ENCODE measurements at regions not wholly inside any gene's neighbourhood (a gene's known extent, or its start where the extent isn't known, plus 50 kb on each side); places are given as distances from the start of the nearest gene placed in this dataset.

DNA sequence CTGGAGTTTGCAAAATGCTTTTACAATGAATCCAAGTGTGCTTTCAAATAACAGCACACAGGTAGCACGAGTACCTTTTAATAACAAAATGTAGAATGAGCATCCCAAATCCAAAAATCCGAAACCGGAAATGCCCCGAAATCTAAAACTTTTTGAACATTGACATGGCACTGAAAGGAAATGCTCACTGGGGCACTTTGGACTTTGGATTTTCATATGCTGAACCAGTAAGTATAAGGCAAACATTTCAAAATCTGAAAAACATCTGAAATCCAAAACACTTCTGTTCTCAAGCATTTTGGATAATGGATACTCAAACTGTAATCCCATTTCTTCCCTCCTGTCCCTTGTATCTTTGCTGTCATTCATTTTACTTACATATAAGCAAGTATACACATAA, 50.1 kb downstream of the GCNT4 start:
- no peak for ATAC-seq
- Mint-ChIP-seq H3K4me1 (peaks cover 13% of the 10 kb centered on the region), H3K9me3 (peaks cover 28% of the 10 kb centered on the region), H3K4me3 (no peak overlapping the region), H3K27ac (no peak overlapping the region), H3K36me3 (peaks cover 21% of the 10 kb centered on the region), H3K27me3 (ENCODE audit: low read depth) (no peaks in the 10 kb centered on the region)
- no peak for DNase-seq (ENCODE audit: low spot score)
- POLR2A ChIA-PET, result no interaction called here
- CTCF ChIA-PET, result no interaction called here
- TF ChIP-seq, protein P1, sequence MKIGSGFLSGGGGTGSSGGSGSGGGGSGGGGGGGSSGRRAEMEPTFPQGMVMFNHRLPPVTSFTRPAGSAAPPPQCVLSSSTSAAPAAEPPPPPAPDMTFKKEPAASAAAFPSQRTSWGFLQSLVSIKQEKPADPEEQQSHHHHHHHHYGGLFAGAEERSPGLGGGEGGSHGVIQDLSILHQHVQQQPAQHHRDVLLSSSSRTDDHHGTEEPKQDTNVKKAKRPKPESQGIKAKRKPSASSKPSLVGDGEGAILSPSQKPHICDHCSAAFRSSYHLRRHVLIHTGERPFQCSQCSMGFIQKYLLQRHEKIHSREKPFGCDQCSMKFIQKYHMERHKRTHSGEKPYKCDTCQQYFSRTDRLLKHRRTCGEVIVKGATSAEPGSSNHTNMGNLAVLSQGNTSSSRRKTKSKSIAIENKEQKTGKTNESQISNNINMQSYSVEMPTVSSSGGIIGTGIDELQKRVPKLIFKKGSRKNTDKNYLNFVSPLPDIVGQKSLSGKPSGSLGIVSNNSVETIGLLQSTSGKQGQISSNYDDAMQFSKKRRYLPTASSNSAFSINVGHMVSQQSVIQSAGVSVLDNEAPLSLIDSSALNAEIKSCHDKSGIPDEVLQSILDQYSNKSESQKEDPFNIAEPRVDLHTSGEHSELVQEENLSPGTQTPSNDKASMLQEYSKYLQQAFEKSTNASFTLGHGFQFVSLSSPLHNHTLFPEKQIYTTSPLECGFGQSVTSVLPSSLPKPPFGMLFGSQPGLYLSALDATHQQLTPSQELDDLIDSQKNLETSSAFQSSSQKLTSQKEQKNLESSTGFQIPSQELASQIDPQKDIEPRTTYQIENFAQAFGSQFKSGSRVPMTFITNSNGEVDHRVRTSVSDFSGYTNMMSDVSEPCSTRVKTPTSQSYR (CRISPR knock-in tag; IDR thresholded peaks at IDR 0.05), result no peak

DNA sequence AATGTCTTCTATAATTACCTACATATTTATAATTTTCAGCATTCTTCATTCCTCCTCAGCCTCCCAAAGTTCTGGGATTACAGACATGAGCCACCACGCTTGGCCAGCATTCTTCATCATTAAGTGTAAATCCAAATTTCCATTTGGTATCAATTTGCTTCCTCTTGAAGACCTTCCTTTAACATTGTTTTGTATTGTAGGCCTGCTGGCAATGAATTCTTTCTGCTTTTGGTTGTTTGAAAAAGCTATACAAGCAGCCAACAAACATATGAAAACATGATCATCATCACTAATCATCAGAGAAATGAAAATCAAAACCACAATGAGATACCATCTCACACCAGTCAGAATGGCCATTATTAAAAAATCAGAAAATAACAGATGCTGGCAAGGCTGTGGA, 56.4 kb downstream of the GCNT4 start:
- no peak for ATAC-seq
- Mint-ChIP-seq H3K4me1 (no peaks in the 10 kb centered on the region), H3K9me3 (peaks cover 10% of the 10 kb centered on the region), H3K36me3 (no peaks in the 10 kb centered on the region), H3K27ac (no peak overlapping the region), H3K27me3 (ENCODE audit: low read depth) (no peaks in the 10 kb centered on the region), H3K4me3 (no peak overlapping the region)
- POLR2A ChIA-PET, result no interaction called here
- CTCF ChIA-PET, result no interaction called here
- no peak for DNase-seq (ENCODE audit: low spot score)
- no peak for TF ChIP-seq ESRRA (CRISPR knock-in tag; IDR thresholded peaks at IDR 0.05; ENCODE audit: borderline replicate concordance)
- TF ChIP-seq, protein P1 (CRISPR knock-in tag; IDR thresholded peaks at IDR 0.05), result no peak
- TF ChIP-seq, protein P2, sequence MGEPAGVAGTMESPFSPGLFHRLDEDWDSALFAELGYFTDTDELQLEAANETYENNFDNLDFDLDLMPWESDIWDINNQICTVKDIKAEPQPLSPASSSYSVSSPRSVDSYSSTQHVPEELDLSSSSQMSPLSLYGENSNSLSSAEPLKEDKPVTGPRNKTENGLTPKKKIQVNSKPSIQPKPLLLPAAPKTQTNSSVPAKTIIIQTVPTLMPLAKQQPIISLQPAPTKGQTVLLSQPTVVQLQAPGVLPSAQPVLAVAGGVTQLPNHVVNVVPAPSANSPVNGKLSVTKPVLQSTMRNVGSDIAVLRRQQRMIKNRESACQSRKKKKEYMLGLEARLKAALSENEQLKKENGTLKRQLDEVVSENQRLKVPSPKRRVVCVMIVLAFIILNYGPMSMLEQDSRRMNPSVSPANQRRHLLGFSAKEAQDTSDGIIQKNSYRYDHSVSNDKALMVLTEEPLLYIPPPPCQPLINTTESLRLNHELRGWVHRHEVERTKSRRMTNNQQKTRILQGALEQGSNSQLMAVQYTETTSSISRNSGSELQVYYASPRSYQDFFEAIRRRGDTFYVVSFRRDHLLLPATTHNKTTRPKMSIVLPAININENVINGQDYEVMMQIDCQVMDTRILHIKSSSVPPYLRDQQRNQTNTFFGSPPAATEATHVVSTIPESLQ (CRISPR knock-in tag; IDR thresholded peaks at IDR 0.05), result no peak
- no peak for TF ChIP-seq TEAD4 (CRISPR knock-in tag; IDR thresholded peaks at IDR 0.05)
- TF ChIP-seq JAZF1 (CRISPR knock-in tag; IDR thresholded peaks at IDR 0.05), result no peak

DNA sequence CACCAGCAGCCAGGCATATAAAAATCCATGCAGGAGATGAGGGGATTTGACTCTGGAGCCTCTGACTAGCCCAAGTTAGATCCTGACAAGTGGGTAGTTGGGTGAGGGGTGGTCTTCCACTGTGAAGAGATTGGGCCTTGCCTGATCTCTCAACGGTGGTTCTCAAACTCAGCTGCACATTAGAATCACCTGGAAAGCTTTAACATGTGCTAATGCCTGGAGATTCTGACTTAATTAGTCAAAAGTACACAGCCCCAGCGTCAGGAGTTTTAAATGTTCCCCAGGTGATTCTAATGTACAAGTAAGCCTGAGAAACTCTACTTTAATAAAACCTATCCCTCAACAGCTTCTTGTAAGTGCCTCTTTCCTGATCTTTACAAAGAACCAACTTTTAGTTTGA, 57.5 kb downstream of the GCNT4 start:
- ATAC-seq, result no peak
- TF ChIP-seq, protein P2 (CRISPR knock-in tag; IDR thresholded peaks at IDR 0.05), result no peak
- no peak for TF ChIP-seq ZNF396 (CRISPR knock-in tag; IDR thresholded peaks at IDR 0.05; ENCODE audit: borderline replicate concordance)
- no peak for TF ChIP-seq CREB1 (CRISPR knock-in tag; IDR thresholded peaks at IDR 0.05)
- no peak for TF ChIP-seq MYBL2 (CRISPR knock-in tag; IDR thresholded peaks at IDR 0.05)
- TF ChIP-seq KAT7 (CRISPR knock-in tag; IDR thresholded peaks at IDR 0.05; ENCODE audit: borderline replicate concordance), result no peak
- TF ChIP-seq, protein P3, sequence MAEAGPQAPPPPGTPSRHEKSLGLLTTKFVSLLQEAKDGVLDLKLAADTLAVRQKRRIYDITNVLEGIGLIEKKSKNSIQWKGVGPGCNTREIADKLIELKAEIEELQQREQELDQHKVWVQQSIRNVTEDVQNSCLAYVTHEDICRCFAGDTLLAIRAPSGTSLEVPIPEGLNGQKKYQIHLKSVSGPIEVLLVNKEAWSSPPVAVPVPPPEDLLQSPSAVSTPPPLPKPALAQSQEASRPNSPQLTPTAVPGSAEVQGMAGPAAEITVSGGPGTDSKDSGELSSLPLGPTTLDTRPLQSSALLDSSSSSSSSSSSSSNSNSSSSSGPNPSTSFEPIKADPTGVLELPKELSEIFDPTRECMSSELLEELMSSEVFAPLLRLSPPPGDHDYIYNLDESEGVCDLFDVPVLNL (CRISPR knock-in tag; IDR thresholded peaks at IDR 0.05; ENCODE audit: borderline replicate concordance, low read depth), result no peak
- no peak for TF ChIP-seq ZNF232 (CRISPR knock-in tag; IDR thresholded peaks at IDR 0.05)
- H3K27me3 Mint-ChIP-seq (ENCODE audit: low read depth), result no peaks in the 10 kb centered on the region

More for the DNA sequence above, 57.5 kb downstream of the GCNT4 start:
- Mint-ChIP-seq H3K4me3 (no peak overlapping the region), H3K9me3 (peaks cover 13% of the 10 kb centered on the region), H3K4me1 (no peaks in the 10 kb centered on the region), H3K27ac (no peak overlapping the region), H3K36me3 (no peaks in the 10 kb centered on the region)
- ChIA-PET CTCF (interaction anchor here (1.5 kb wide), 1 partner anchor 59 kb away, joined by 4 read pairs; no protein-coding TSS in a partner anchor), POLR2A (no interaction called here)
- no peak for DNase-seq (ENCODE audit: low spot score)
